ENCODE measurements at regions not wholly inside any gene's neighbourhood (a gene's known extent, or its start where the extent isn't known, plus 50 kb on each side); places are given as distances from the start of the nearest gene placed in this dataset.

- Mint-ChIP-seq H3K27me3 (ENCODE audit: low read depth) (no peaks in the 10 kb centered on the region), H3K4me1 (ENCODE audit: low read depth) (peaks cover 18% of the 10 kb centered on the region), H3K27ac (peak overlapping the region; percentile 75), H3K9me3 (peaks cover 15% of the 10 kb centered on the region), H3K36me3 (ENCODE audit: low read depth) (peaks cover 13% of the 10 kb centered on the region), H3K4me3 (ENCODE audit: low read depth) (no peak overlapping the region)
- DNase-seq (ENCODE audit: low spot score) = no peak
- intact Hi-C loops (cut with micrococcal nuclease) = loop anchor here (1.0 to 10.0 kb wide), 11 partner anchors 8 to 307 kb away; partner anchors contain the start of genes ACSL1, CASP3, CENPU and IRF2
Observed at GRCh38 chr4:184575306-184575705, 73.9 kb downstream of the CASP3 start.

GRCh38 chr4:184574861-184575260 is 74.4 kb downstream of the CASP3 start:
- Mint-ChIP-seq H3K9me3 (peaks cover 11% of the 10 kb centered on the region), H3K4me1 (ENCODE audit: low read depth) (peaks cover 18% of the 10 kb centered on the region), H3K27ac (peak overlapping the region; percentile 75), H3K27me3 (ENCODE audit: low read depth) (no peaks in the 10 kb centered on the region), H3K36me3 (ENCODE audit: low read depth) (peaks cover 9% of the 10 kb centered on the region), H3K4me3 (ENCODE audit: low read depth) (no peak overlapping the region)
- no peak for DNase-seq (ENCODE audit: low spot score)
- intact Hi-C loops (cut with micrococcal nuclease) = loop anchor here (1.0 to 10.0 kb wide), 11 partner anchors 8 to 307 kb away; partner anchors contain the start of genes ACSL1, CASP3, CENPU and IRF2

GRCh38 chr4:184573701-184574100 is 75.5 kb downstream of the CASP3 start:
- no peak for DNase-seq (ENCODE audit: low spot score)
- intact Hi-C loops (cut with micrococcal nuclease) = loop anchor here (1.0 to 10.0 kb wide), 6 partner anchors 75 to 291 kb away; partner anchors contain the start of genes ACSL1, CASP3, IRF2 and PRIMPOL
- peaks cover 7% of the 10 kb centered on the region for H3K36me3 Mint-ChIP-seq (ENCODE audit: low read depth)
- peaks cover 22% of the 10 kb centered on the region for H3K4me1 Mint-ChIP-seq (ENCODE audit: low read depth)
- H3K4me3 Mint-ChIP-seq (ENCODE audit: low read depth) = peak overlapping the region; percentile 24
- no peaks in the 10 kb centered on the region for H3K27me3 Mint-ChIP-seq (ENCODE audit: low read depth)
- H3K9me3 Mint-ChIP-seq = peaks cover 8% of the 10 kb centered on the region
- H3K27ac Mint-ChIP-seq = peak overlapping the region; percentile 95

GRCh38 chr4:184568770-184569169 is 80.5 kb downstream of the CASP3 start:
- H3K36me3 Mint-ChIP-seq (ENCODE audit: low read depth) = peaks cover 8% of the 10 kb centered on the region
- no peaks in the 10 kb centered on the region for H3K27me3 Mint-ChIP-seq (ENCODE audit: low read depth)
- H3K4me1 Mint-ChIP-seq (ENCODE audit: low read depth) = peaks cover 21% of the 10 kb centered on the region
- H3K27ac Mint-ChIP-seq = no peak overlapping the region
- H3K4me3 Mint-ChIP-seq (ENCODE audit: low read depth) = no peak overlapping the region
- DNase-seq (ENCODE audit: low spot score) = no peak
- peaks cover 12% of the 10 kb centered on the region for H3K9me3 Mint-ChIP-seq
- intact Hi-C loops (cut with micrococcal nuclease) = no loop called here

- Mint-ChIP-seq H3K27me3 (ENCODE audit: low read depth) (no peaks in the 10 kb centered on the region), H3K27ac (no peak overlapping the region), H3K9me3 (peaks cover 7% of the 10 kb centered on the region), H3K36me3 (ENCODE audit: low read depth) (peaks cover 3% of the 10 kb centered on the region), H3K4me3 (ENCODE audit: low read depth) (no peak overlapping the region), H3K4me1 (ENCODE audit: low read depth) (peaks cover 23% of the 10 kb centered on the region)
- no peak for DNase-seq (ENCODE audit: low spot score)
- intact Hi-C loops (cut with micrococcal nuclease) = no loop called here
Observed at GRCh38 chr4:184563621-184564020, 85.6 kb downstream of the CASP3 start.

- intact Hi-C loops (cut with micrococcal nuclease) = no loop called here
- Mint-ChIP-seq H3K4me3 (ENCODE audit: low read depth) (no peak overlapping the region), H3K9me3 (peaks cover 5% of the 10 kb centered on the region), H3K4me1 (ENCODE audit: low read depth) (peaks cover 22% of the 10 kb centered on the region), H3K36me3 (ENCODE audit: low read depth) (no peaks in the 10 kb centered on the region), H3K27me3 (ENCODE audit: low read depth) (no peaks in the 10 kb centered on the region), H3K27ac (peak overlapping the region; percentile 62)
- no peak for DNase-seq (ENCODE audit: low spot score)
Observed at GRCh38 chr4:184558996-184559395, 84.6 kb upstream of the IRF2 start.

- intact Hi-C loops (cut with micrococcal nuclease) = loop anchor here (2.0 kb wide), 1 partner anchor 15 kb away; no protein-coding TSS in a partner anchor
- DNase-seq (ENCODE audit: low spot score) = no peak
- Mint-ChIP-seq H3K4me3 (ENCODE audit: low read depth) (no peak overlapping the region), H3K27ac (no peak overlapping the region), H3K4me1 (ENCODE audit: low read depth) (peaks cover 27% of the 10 kb centered on the region), H3K9me3 (peaks cover 12% of the 10 kb centered on the region), H3K36me3 (ENCODE audit: low read depth) (peaks cover 3% of the 10 kb centered on the region), H3K27me3 (ENCODE audit: low read depth) (no peaks in the 10 kb centered on the region)
Observed at GRCh38 chr4:184553891-184554290, 79.5 kb upstream of the IRF2 start.

GRCh38 chr4:184550476-184550875 is 76.1 kb upstream of the IRF2 start:
- Mint-ChIP-seq H3K4me1 (ENCODE audit: low read depth) (peaks cover 42% of the 10 kb centered on the region), H3K4me3 (ENCODE audit: low read depth) (no peak overlapping the region), H3K27ac (no peak overlapping the region), H3K27me3 (ENCODE audit: low read depth) (no peaks in the 10 kb centered on the region), H3K9me3 (peaks cover 7% of the 10 kb centered on the region), H3K36me3 (ENCODE audit: low read depth) (peaks cover 3% of the 10 kb centered on the region)
- intact Hi-C loops (cut with micrococcal nuclease) = no loop called here
- no peak for DNase-seq (ENCODE audit: low spot score)

- Mint-ChIP-seq H3K27ac (peak overlapping the region; percentile 66), H3K27me3 (ENCODE audit: low read depth) (no peaks in the 10 kb centered on the region), H3K4me1 (ENCODE audit: low read depth) (peaks cover 48% of the 10 kb centered on the region), H3K9me3 (peaks cover 7% of the 10 kb centered on the region), H3K4me3 (ENCODE audit: low read depth) (peak overlapping the region; percentile 48), H3K36me3 (ENCODE audit: low read depth) (peaks cover 3% of the 10 kb centered on the region)
- no peak for DNase-seq (ENCODE audit: low spot score)
- intact Hi-C loops (cut with micrococcal nuclease) = no loop called here
Observed at GRCh38 chr4:184548648-184549341, 74.4 kb upstream of the IRF2 start.

- Mint-ChIP-seq H3K9me3 (peaks cover 7% of the 10 kb centered on the region), H3K36me3 (ENCODE audit: low read depth) (no peaks in the 10 kb centered on the region), H3K27me3 (ENCODE audit: low read depth) (no peaks in the 10 kb centered on the region), H3K4me1 (ENCODE audit: low read depth) (peaks cover 52% of the 10 kb centered on the region), H3K27ac (peak overlapping the region; percentile 66), H3K4me3 (ENCODE audit: low read depth) (peak overlapping the region; percentile 48)
- no peak for DNase-seq (ENCODE audit: low spot score)
- intact Hi-C loops (cut with micrococcal nuclease) = no loop called here
Observed at GRCh38 chr4:184548316-184548647, 73.9 kb upstream of the IRF2 start.

GRCh38 chr4:184544788-184545409 is 70.5 kb upstream of the IRF2 start:
- intact Hi-C loops (cut with micrococcal nuclease) = no loop called here
- no peak overlapping the region for H3K4me3 Mint-ChIP-seq (ENCODE audit: low read depth)
- H3K9me3 Mint-ChIP-seq = no peaks in the 10 kb centered on the region
- H3K36me3 Mint-ChIP-seq (ENCODE audit: low read depth) = no peaks in the 10 kb centered on the region
- no peaks in the 10 kb centered on the region for H3K27me3 Mint-ChIP-seq (ENCODE audit: low read depth)
- no peak for DNase-seq (ENCODE audit: low spot score)
- no peak overlapping the region for H3K27ac Mint-ChIP-seq
- H3K4me1 Mint-ChIP-seq (ENCODE audit: low read depth) = peaks cover 54% of the 10 kb centered on the region

- DNase-seq (ENCODE audit: low spot score) = no peak
- intact Hi-C loops (cut with micrococcal nuclease) = no loop called here
- no peaks in the 10 kb centered on the region for H3K9me3 Mint-ChIP-seq
- no peak overlapping the region for H3K4me3 Mint-ChIP-seq (ENCODE audit: low read depth)
- H3K4me1 Mint-ChIP-seq (ENCODE audit: low read depth) = peaks cover 52% of the 10 kb centered on the region
- no peaks in the 10 kb centered on the region for H3K27me3 Mint-ChIP-seq (ENCODE audit: low read depth)
- no peak overlapping the region for H3K27ac Mint-ChIP-seq
- no peaks in the 10 kb centered on the region for H3K36me3 Mint-ChIP-seq (ENCODE audit: low read depth)
Observed at GRCh38 chr4:184541907-184542306, 67.6 kb upstream of the IRF2 start.

GRCh38 chr4:184540307-184540706 is 66.0 kb upstream of the IRF2 start:
- H3K27ac Mint-ChIP-seq = no peak overlapping the region
- no peak overlapping the region for H3K4me3 Mint-ChIP-seq (ENCODE audit: low read depth)
- no peaks in the 10 kb centered on the region for H3K9me3 Mint-ChIP-seq
- peaks cover 54% of the 10 kb centered on the region for H3K4me1 Mint-ChIP-seq (ENCODE audit: low read depth)
- no peaks in the 10 kb centered on the region for H3K36me3 Mint-ChIP-seq (ENCODE audit: low read depth)
- no peak for DNase-seq (ENCODE audit: low spot score)
- no peaks in the 10 kb centered on the region for H3K27me3 Mint-ChIP-seq (ENCODE audit: low read depth)
- intact Hi-C loops (cut with micrococcal nuclease) = no loop called here

Measured in activated T-helper 2 cell treated with anti-CD3 and anti-CD28 coated beads, Interferon-gamma antibody, Interleukin-2, Interleukin-4, amounts not matched to agents 10 μg/mL and 5 μg/mL and 100 μg/mL, durations not matched to agents 14 hours and 24 hours and 36 hours (primary cell).